ENCODE measurements at regions not wholly inside any gene's neighbourhood (a gene's known extent, or its start where the extent isn't known, plus 50 kb on each side); places are given as distances from the start of the nearest gene placed in this dataset.
A peak's percentile ranks its signal among the peaks of the same experiment; 100 is the strongest.

DNA sequence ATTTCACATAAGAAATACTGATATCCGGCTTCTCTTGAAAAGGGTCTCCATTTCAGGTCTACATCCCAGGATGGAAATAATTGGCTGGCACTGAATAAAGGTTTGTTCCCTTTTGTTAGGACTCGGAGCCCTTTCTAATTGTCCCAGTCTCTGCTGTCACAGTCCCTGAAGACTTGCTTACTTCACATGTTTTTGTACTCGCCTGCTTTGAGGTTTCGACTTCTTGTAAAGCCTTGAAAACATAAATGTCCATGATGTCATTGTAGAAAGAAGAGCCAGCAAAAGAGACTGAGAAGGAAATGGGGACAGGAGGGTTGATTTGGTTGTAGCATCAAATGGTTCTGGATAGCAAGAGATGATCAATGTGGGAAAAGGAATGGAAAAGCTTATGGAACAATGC is 963.4 kb upstream of the SEMA6D start:
- no peak for DNase-seq

DNA sequence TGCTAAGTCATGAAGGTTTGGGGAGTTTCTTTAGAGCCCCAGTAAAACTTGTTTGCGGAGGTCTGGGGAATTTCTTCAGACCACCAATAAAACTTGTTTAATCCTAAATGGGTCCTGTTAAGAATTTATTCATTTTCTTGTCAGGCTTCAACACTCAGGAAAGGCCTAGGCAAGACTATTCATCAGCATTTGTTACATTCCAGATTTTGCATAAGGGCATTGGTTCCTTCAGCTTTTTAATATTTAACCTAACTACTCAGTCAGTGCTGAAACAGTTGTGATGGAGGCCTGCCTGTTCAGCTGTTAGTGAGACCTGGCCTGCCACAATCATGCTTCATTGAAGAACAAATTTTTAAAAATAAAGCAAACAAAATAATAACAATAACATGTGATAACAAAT is 954.2 kb upstream of the SEMA6D start:
- no peak for DNase-seq

DNA sequence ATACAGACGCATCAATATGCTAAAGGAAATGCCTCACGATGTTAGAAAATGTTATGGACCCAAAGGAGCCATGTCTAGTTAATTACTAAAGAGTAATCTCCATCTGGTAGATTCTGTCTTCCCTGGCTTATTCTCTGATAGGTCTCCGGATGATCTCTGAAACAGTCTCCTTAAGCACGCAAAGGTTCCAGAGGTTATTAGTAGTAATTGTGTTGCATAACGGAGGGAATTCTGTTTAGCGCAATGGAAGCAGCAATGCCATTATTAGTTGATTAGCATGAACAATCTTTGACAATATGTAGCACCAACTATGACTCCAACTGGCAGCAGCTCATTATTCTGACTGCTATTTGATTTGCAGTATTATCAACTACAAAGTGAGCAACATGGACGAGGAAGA is 952.5 kb upstream of the SEMA6D start:
- no peak for DNase-seq

DNA sequence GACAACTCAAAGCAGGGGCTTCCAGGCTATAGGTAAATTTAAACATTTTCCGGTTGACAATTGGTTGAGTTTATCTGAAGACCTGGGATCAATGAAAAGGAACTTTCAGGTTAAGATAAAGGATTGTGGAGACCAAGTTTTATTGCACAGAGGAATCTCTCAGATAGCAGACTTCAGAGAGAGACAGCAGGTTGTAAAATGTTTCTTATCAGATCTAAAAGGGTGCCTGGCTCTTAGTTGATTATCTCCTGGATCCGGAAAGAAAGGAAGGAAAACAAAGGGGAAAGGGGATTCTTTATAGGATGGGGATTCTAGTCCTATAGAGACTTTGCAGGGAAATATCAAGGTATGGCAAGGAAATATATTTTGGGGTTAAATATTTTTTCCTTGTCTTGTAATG is 951.3 kb upstream of the SEMA6D start:
- no peak for DNase-seq

DNA sequence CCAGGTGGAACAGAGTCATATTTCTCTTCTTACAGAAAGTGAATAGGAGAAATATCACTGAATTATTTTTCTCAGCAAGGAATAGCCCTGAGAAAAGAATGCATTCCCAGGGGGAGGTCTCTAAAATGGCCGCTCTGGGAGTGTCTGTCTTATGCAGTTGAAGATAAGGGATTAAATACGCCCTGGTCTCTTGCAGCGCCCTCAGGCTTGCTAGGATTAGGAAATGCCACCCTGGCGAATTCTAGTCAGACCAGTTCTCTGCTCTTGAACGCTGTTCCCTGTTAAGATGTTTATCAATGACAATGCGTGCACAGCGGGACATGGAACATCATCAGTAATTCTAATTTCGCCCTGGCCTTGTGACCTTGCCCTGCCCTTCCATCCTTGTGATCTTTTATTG is 949.0 kb upstream of the SEMA6D start:
- DNase-seq, result no peak

DNA sequence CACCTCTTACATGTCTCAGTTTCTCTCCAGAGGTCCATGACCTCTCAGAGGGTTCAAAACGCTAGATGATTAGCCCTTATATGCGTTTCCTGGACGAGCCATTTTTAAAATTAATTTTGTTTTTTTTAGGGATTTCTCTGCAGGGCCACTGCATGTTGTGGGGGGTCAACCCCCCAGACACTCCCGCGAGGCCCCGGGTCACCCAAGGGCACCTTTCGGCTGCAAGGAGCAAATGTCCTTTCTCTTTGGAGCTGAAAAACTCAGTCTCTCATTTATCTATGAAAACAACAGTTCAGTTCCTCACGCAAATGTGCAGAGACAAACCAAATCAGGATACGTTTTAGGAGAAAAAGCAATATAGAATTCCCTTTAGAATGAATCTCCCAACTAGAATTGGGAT is 944.3 kb upstream of the SEMA6D start:
- no peak for DNase-seq

DNA sequence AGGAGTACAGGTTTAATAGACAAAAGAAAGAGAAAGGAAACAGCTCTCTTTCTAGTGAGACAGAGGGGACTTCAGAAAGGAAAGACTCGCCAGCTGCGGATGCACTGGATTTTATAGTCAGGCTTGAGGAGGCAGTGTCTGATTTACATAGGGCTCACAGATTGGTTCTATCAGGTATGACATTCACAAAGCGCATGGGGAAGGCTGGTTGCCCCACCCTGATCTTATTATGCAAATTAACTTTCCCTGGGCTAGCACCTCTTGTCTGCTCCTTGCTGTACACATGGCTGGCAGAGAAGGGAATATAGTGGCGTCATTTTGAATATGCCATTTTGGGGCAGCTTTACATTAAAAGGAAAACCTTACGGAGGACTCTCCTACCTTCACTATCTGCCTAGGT is 938.4 kb upstream of the SEMA6D start:
- no peak for DNase-seq

DNA sequence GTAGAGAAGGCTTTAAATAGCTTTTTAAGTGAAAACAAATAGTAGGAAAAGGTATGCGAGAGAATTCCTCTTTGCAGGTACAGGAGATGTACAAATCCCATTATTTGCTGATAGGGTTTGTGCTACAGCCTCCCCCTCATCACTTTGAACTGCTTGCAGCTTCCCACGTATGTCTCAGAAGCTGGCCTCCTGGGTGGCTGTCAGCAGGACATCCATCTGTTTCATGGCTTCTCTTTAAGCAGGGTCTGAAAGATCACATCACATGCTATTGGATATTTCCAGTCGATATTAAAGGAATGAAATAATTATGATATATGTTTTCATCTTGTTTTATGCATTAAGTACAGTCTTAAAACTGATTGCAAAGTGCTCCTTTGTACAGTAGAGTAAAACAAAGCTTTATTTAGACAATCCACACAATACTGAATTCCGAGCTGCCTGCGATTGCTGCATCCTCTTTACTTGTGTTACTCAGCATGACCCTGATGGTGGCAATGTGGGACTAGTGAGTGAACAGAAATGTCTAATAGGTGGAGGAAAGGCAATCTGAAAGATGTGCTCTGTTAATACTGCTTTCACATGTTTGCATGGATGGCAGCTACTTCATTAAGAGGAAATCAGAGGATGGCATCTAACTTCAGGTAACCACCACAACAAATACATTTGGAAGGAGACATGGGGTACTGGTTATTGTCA is 930.6 kb upstream of the SEMA6D start:
- DNase-seq, result peak; percentile 0

DNA sequence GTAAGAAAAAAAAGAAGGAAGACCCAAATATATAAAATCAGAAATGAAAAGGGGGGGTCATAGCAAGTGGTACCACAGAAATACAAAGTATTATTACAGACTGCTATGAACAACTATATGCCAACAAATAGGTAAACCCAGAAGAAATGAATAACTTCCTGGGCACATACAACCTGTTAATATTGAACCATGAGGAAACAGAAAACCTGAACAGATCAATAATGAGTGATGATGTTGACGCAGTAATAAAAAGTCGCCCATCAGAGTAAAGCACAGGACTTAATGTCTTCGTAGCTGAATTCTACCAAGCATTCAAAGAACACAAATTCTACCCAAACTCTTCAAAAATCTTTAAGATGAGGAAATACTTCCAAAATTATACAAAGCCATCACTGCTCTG is 921.6 kb upstream of the SEMA6D start:
- DNase-seq, result no peak

DNA sequence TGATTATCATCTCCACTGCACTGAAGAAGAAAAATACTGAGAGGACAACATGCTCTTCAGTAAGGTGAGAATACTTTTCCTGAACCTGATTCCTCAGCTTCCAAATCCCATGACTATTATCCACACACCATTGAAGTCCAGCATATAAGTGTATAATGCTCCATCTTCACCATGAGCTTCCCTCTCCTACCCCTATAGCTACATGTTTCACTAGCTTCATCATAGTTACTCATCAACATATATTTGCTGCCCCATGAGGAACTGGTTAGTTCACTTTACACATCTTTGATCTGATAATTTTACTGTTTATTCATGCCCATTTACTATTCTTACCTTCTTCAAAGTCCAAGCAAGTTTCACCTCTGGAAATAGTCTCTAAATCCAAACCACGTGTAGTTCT is 908.5 kb upstream of the SEMA6D start:
- no peak for DNase-seq

DNA sequence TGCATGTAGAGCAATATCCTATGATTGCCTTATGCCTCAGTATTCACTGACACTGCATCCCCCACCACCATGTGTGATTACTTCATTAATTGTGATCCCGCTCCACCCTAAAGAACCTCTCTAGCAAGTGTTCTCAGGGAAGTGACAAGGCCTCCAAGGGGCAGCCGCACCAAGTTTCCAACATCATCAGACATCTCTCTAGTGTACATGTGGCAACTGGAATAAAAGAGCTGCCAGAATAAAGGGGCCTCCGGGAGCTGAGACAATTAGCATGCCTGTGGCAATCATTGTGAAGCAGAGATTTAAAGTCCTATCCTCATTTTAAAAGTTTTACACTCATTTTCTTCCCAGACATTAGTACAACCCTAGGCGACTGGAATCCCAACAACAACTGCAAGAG is 902.1 kb upstream of the SEMA6D start:
- DNase-seq, result no peak

DNA sequence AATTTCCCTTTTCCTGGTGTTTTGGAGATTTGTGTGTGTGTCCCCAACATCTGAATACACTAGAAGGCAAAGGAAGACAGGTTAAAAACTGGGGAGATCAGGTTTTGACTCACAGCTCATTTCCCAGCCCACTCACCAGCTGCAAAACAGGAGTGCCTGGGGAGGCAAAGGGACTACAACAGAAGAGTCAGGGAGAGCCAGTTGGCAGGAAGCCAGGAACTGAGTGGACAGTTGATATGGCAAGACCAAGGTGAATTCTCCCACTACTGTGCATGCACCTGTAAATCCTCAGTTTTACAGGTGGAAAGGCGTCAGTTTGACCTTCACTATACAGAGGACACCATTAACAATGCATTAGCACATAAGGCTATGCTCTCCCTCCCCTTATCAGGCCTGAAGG is 901.5 kb upstream of the SEMA6D start:
- no peak for DNase-seq

DNA sequence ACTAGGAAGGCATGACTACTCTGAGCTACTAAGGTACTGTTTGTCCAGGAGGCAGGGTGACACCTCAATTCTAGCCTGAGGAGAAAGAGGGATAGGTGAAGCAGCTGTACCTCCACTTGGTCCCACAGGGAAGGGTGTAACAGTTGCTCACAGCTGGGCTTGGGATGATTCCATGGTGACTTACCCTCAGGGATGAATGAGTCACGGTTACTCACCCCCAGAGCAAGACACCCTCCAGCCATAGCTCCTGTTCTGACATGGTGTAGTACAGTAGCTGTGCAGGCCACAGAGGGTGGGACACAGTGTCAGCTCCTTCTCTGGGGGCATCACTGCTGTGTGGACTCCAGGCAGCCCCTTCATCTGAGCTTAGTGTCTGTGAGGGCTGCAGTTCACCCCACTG is 868.6 kb upstream of the SEMA6D start:
- no peak for DNase-seq

DNA sequence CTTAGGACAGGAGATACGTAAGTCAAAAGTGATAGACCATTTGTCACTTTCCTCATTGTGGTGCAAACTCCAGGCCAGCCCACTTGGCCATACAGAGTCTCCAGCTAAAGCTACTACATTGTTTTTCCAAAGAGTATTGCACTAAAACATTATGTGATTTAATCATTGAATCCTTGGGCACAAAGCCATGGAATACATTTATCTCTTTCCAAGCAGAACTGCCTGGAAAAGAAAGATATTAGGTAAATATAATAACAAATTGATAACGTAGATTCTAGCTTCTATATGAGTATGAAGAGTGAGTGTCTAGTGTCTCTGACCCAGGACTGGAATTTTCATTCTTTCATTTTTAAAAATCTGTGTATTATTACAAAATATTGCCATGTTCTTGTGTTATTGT is 863.7 kb upstream of the SEMA6D start:
- no peak for DNase-seq

DNA sequence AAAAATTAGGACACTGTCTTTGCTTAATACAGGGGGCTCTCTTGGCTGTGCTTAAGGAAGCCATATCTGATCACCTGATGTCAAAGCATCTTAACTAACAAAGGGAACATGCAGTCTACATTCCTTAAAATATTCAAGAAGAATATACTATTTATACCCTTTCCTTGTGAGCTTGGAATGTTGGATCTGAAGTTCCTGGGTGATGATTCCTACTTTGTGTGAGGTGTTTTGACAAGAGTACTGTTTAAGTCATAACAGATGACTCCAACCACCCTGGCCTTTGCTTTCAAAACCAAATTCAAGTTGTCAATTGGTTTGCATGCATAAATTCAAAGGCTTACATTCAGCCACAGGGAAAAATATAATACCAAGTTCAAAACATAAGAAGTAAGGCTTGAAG is 862.7 kb upstream of the SEMA6D start:
- DNase-seq, result no peak

DNA sequence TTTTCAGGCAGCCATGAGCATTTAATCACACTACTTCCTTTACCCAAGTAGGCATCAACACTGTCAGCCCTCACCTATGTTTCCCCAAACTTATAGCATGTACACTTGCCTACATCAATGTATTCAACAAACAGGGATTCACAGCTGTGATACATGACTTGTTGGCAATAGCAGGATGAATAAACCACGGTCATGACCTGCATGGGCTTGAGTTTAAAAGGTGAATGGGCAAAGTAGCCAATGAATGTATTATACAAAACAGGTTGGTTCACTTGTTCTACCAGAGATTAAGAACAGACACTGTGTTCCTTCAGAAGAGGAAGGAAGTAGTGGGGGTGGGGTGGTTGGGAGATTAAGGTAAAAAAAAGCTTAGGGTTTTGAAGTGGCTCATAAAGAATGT is 861.9 kb upstream of the SEMA6D start:
- DNase-seq, result no peak

DNA sequence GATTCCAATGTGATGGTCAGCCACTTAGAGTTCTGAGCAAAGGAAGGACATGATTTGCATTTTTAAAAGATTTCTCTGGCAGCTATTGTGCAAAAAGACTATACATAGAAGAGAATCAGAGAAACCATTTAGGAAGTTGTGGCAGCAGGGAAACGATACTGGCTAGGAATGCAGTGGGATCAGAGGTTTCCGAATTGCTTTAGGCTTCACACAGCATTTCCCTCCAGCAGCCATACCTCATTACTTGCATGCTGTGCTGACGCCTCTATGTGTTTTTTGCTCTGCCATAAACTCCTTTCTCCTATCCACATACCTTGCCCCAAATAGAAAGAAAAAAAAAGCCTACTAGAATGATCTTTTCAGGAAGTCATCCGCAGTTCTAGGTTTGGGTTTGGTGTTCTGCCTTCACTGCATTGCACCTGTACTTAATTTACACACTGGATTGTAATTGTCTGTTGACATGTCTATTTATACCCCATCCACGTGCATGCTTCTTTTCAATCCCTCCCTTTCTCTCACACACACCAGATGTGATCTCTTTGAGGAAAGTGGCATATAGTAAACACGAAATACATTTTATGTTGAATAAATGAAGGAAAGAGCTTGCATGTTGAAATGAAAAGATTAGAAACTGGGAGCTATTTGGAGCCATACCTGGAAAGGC is 860.3 kb upstream of the SEMA6D start:
- DNase-seq, result peak; percentile 26

DNA sequence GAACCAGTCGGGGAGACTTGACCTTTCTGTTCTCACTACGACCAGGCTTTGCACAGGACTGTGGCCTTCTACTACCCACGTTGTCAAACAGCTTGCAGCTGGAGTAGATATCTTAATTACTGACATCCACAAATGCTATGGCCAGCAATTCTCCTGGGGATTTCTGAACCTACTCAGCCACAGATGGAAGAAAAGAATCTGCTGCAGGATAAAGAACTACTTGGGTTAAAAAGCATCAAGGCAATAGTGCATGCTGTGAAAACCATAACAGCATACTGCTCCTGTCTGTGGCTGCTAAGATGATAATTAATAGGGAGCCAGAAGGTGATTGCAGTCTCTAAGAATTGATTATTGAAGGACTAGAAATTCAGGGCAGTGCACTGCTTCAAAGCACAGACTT is 859.2 kb upstream of the SEMA6D start:
- DNase-seq, result peak; percentile 11

DNA sequence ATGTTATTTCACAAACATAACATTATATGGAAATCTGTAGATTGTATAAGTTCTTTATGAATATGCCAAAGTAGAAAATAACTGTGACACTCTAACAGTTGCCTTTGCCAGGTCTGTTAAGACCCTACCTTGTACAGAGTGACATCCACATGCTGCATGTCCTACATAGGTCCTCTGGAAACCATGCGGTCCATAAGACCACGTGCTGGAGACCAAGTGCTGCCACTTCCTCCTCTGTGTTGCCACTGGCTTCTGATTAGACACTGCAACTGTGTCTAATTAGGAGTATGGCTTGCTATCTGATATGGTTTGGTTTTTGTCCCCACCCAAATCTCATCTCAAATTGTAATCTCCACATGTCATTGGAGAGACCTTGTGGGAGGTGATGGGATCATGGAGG is 855.5 kb upstream of the SEMA6D start:
- DNase-seq, result no peak

DNA sequence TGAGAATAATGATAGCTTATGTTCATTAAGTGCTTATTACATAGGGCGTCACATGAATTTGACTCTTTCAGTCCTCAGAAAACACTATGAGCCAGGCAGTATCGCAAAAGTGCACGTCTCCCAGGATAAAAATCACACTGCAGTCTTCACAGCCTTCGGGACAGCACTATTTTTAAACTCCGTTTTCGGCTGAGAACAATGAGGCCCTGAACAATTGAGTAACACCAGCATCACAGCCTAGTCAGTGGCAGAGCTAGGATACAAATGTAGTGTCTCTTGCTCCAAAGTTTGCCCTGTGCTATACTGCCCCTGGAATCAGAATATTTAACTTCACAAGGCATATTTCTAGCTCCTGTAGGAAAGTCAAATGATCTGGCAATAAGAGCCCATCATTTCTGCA is 852.1 kb upstream of the SEMA6D start:
- no peak for DNase-seq

DNA sequence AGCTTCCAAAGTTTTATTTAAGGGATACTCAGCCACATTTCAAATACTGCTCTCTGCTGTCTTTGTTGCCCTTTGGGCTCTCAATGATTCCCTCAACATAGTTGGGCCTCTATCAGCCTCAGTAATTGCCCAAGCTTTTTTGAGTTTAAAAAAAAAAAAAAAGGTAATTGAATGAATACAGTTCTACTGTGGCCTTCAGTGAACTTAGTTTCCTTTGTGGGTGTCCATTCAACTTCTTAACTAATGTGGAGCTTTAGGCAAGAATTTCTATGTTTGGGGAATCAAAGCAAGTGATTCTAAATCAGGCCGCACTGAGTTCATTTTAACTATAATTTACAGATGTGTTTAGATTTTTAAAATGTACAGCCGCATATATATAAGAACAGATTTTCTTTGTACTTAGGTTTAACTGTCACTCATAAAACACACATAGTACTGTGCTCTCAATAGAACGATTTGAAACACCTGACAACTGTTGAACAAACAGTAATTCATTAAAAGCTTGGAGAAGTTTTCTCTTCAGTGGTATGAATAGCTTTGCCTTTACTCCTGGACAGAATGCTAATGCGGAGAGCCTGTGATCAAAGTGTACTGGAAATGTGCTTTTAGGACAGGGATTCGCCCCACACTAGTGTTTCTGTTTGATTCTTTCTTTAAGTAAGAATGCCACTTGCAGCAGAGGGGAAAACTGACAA is 844.9 kb upstream of the SEMA6D start:
- DNase-seq, result no peak

DNA sequence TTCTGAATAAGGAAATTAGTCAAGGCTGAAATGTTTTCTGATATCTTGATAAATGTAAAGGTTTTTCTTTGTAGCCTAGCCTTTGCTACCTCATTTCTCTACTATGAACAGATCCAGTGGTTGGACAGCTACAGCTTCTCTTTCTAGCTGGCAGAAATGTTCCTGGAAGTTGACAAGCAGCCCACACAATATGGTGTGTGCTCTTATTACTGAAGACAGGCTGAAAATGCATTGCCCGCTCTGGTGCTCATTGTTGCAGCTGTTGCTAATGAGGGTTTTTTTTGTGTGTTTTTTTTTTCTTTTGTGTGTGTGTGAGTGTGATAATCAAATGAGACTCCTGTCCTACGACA is 844.3 kb upstream of the SEMA6D start:
- no peak for DNase-seq

DNA sequence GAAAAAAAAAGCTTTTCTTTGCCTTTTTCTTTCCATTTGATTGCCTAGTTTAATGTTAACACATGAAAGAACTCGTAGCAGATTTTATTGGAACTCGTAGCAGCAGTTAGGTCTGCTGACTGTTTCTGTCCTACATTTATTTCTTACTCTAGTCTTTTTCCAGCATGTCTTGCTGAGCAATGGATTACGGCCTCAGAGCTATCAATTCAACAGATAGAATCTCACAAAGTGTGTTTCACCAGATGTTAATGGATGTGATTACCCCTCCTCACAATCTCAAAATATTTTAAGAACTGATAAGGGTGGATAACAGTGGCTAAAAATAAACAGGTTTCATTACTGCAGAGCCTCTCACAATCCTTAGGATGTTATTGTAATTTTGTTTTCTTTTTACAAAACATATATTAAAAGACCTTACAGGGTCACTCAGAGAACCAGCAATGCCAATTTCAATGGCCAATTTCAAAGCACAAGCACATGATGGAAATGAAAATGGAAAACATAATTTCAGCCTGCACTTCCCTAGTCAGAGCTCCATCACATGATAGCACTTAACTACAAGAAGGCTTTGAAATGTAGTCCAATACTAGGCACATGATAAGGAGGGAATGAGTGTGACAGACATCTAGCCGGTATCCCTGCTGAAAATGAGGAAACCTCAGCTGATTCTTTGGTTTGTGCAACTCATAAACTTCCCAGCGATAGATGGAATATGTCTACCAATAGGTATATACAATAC is 838.1 kb upstream of the SEMA6D start:
- DNase-seq, result no peak

DNA sequence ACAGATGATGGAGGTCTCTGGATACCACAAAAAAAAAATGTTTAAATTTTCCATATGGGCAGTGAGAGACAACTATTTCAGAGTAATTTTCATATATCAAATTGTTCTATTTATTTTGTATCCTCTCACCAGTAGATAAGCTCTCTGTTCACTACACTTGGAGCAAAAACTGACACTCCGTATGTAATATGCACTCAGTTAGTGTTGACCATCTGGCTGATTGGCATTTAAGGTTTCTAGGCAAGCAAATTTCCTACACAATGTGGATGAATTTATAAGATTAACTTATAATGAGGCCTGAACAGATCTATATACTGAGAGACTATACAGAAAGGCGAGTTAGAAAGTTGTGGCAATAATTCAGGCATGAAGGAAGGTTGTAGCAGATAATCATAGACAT is 836.5 kb upstream of the SEMA6D start:
- DNase-seq, result no peak
